ENCODE measurements at regions not wholly inside any gene's neighbourhood (a gene's known extent, or its start where the extent isn't known, plus 50 kb on each side); places are given as distances from the start of the nearest gene placed in this dataset.
A peak's percentile ranks its signal among the peaks of the same experiment; 100 is the strongest.

- no peak for DNase-seq
Observed at GRCh38 chr6:147811913-147812629, 303.6 kb downstream of the SAMD5 start.

DNA sequence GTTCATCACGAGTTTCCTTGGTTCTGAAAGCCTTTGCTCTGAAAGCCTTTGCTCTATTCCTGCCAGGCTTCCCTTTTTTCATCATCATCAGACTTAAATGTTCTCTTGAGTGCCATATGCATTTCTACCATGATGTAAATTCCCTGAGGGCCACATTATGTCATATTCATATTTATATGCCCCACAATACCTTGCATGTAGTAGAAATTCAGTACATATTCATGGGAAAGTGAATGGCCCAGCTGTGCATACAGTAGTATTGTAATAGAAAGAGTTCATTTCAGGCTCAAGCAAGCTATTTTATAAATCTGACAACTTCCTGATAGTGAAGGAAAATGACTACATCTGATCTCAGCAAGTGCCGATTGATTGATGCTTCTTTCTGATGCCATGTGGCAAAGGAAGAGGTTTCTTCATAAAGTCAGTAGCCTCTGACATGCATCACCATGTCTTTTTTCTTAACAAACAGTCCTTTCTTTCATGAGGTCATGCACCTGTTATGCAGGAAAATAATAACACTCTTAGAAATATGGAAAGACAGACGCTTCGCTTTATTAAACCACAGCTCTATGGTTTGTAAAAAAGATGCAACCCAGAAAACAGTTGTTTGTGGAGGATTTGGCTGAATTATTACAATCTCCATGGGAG is 308.7 kb downstream of the SAMD5 start:
- DNase-seq = no peak

DNA sequence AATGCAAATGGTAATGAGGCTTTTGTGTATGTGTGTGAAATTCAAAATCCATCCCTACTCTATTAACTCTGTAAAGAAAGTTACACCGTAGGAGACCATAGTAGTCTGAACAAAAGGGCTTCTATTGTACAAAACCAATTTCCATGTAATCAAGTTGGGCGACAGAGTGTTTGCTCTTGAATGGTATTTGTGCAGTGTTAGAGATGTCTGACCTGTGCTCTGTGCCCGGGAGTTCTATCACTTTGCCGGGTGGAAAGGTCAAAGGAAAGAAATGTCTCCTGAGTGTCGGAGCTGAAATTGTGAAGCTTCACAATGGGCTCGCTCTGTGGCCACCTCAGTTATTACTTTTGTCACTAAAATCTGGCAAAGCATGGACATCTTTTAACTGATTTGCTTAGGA is 312.0 kb downstream of the SAMD5 start:
- no peak for DNase-seq

- DNase-seq = peak in 5 of 56 donors; percentile 1 to 9 (median 2)
Observed at GRCh38 chr6:147821295-147821897, 312.9 kb downstream of the SAMD5 start.

GRCh38 chr6:147823936-147824335 is 315.4 kb downstream of the SAMD5 start:
- no peak for DNase-seq

DNA sequence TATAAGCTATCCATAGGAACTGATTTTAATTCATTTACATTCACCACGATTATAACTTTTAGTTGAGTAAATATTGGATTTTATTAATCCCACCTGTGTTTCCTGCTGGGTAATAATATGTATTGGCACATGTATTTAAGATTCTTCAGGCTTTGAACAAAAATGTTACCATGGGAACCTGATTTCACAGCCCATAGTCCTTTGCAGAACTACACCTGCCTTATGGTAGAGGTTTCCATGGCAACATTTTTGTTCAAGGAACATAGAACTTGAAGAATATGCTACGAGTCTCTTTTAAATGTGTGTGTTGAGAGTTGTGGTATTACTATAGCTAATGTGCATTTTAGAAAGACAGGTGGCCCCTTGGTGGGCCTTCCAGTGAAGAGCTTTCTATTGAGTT is 317.4 kb downstream of the SAMD5 start:
- DNase-seq = peak in 1 of 56 donors; percentile 2

DNA sequence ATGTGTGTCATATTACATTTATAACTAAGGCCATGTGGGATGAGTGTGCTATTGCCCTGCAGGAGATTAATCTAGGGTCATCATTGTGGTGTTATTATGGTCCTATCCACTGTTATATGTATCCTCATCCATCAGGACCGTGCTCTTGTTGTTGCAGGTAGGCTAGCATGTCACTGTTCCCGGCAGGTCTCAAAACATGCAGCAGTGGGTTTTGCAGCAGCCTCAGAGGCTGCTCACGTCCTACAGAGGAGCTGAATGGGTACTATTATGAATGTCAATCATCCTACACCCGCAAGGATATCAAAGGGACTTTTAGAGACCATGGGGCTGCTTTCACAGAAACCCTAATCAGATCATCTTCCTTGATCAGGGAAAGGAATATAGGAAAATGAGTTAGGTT is 318.2 kb downstream of the SAMD5 start:
- no peak for DNase-seq

- no peak for DNase-seq
Observed at GRCh38 chr6:147829418-147829817, 320.9 kb downstream of the SAMD5 start.

- DNase-seq = no peak
Observed at GRCh38 chr6:147829835-147830234, 321.3 kb downstream of the SAMD5 start.

DNA sequence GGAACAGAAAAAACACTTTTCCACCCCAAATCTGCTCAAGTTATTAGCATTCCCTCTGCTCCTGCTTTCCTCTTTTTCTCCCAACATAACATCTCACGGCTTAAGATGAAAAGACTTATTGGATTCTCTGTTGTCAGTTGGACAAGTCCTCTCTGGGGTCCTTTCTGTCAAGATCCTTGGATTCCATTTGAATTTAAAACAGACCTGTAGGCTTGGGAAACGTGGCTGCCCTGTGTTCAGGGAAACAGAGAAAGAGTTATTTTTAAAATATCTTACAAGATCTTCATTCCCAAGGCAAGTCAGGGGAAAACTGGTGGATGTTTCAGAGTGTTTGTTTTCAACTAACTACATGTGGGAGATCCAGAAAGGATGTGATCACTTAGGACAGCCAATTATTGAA is 322.9 kb downstream of the SAMD5 start:
- DNase-seq = no peak

- DNase-seq = no peak
Observed at GRCh38 chr6:147833607-147834006, 325.1 kb downstream of the SAMD5 start.

- DNase-seq = no peak
Observed at GRCh38 chr6:147834084-147834776, 325.7 kb downstream of the SAMD5 start.

GRCh38 chr6:147837540-147837939 is 329.1 kb downstream of the SAMD5 start:
- no peak for DNase-seq

DNA sequence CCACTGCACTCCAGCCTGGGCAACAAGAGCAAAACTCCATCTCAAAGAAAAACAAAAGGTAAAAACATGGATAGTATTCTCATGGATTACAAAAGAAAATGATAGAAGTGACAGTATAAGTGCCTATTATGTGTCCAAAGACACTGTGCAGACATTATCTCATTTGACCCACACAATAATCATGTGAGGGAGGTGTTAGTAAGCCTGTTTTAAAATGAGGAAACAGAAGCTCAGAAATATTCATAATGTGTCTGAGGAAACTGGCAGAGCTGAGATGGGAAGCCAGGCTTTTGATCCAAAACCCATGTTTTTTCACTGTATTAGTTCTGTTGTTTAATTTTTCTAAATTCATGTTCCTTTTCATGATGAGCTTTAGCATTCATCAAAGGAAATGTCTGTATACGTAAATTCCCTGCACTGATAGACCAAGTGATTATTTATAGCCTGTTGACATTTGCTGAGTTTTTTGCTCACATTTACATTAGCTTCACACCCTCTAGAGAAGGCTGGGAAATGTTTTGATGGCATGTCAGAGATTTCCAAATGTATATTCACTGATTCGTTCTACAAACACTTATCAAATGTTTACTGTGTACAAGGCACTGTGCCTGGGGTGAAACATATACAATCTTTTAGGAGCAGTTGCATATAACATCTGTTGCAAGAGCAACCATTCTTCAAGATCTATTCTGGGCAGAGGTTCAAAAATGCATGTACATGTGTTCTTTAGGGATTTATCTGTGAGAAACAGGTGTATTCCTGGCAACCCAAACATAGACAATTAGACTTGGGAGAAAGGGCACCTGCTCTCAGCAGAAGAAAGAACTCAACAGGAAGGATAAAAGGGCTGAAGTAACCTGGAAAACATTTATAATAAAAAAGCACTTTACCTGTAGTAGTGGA is 331.5 kb downstream of the SAMD5 start:
- no peak for DNase-seq

DNA sequence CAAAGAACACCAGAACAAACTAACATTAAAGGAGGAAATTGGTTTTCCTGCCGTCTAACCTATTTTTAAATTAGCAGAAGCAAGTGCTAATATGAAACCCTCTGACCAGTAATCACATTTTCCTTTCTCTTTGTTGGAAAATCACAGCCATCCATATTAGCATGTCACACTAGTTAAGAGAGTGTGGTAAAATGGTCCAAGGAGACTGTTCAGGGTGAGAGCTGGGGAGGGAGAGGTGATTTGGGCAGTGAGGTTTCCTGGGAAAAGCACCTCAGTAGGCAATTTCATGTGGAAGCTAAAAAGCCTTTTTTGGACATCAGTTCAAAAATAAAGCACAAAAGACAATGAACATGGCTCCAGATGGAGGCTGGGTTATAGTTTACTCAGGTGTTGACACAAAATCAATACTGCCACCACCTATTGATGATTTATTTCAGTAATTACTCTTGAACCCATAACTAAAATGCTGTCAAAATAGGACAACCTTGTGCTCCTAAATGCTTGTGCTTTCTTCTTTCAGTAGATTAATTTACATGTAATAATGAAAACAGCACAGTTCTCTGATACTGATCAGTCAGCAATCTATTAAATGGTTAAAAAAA is 333.2 kb downstream of the SAMD5 start:
- DNase-seq = no peak

DNA sequence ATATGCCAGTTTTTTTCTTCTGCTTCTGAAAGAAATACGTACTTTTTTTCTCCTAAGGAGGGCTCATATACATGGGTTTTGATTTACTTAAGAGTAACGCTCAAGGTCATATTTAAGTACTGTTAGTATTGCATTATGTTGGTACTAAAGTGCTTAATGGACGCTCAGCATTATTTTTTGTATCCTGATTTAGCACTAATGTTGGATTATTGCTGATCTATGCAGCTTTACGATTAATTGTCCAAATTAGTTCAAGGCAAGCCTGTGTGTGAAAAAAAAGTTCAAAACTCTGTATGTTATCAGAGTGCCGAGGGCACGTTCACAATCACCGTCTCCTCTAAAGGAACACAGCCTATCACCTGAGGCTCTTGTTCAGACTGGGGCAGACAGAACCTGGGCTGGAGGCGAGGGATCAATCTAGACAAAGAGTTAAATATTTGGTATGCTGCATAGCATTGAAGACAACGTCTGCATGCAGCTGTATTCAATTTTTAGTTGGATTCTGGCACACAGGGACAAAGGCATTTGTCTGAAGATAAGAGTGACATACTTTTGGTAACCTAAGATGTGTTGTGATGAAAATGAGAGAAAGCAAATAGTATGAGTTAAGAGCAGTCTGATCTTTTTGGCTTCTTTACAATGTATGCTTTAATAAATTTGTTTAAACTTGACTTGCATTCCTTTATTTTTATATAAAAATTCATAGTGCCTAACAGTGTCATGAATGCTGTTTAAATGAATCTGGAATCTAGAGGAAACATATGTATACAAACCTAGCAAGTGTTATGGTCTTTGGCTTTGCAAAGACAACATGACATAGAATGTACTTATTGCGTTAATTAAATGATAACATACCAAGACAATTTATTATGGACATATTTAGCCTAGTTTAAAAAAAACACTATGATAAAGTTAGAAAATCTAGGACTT is 341.2 kb downstream of the SAMD5 start:
- no peak for DNase-seq

- no peak for DNase-seq
Observed at GRCh38 chr6:147852772-147853171, 344.3 kb downstream of the SAMD5 start.

DNA sequence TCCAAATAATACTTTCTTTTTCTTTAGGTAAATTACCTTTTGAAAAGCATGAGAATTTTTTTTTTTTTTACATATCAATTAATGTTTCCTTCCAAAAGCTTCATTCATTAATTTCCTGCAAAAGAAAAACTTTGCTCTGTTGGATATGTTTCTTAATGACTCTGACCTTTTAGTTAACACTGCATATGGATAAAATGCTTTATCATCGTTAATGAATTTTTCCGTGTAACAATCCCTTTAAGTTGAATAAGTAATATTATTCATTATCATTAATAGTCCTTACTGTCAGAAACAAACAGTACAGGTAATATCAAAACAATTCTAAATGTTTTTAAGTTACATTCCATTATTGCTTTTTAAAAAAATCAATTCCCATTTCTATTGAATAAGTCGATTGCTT is 345.1 kb downstream of the SAMD5 start:
- DNase-seq = no peak

DNA sequence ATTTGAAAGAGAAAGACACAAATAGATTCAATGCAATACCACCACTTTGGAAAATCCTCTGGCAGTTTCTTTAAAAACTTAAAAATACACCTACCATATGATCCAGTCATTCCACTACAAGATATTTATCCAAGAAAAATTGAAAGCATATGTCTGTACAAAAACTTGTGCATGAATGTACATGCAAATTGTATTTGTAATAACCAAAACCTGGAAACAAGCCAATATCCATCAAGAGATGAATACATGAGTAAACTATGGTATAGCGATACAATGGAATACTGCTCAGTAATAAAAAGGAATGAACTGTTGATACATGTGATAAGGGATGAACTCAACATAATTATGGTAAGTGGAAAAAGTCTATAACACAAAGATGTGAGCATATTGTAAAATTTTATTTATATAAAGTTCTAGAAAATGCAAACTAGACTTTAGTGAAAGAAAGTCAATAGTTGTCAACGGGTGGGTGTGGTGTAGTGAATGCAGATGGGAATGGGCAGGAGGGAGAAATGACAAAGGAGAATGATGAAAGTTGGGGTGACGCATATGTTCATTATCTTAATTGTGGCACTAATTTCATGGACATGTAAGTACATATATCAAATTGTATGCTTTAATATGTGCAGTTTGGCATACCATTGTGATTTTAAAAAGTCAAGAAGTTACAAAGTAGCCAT is 347.5 kb downstream of the SAMD5 start:
- no peak for DNase-seq

Measured in nucleus accumbens (tissue), 56 donors.